B cell (primary cell): ENCODE measurements at regions not wholly inside any gene's neighbourhood (a gene's known extent, or its start where the extent isn't known, plus 50 kb on each side); places are given as distances from the start of the nearest gene placed in this dataset.

ENCODE experiments used
- ATAC-seq: fragments of 200-7000 bp; cut with Tn5 transposase; one replicate; pipeline ENCODE4 v1.10.0; 2021; ENCODE audit warnings: low read depth, mild to moderate bottlenecking, moderate number of reproducible peaks, moderate library complexity
- CTCF ChIA-PET: fragments of 350-600 bp; sonication (Branson Sonifier 250); formaldehyde crosslinking; loops from one replicate; lab custom pipeline; 2021; ENCODE audit warnings: antibody characterized with exemption, inconsistent platforms; lab: Charles Lee
- POLR2A ChIA-PET: fragments of 350-600 bp; sonication (Branson Sonifier 250); formaldehyde crosslinking; loops from one replicate; lab custom pipeline; 2021; ENCODE audit warnings: antibody characterized with exemption; lab: Charles Lee
- DNase-seq: peaks from one replicate; pipeline ENCODE4 v3.0.0; 2013
- H2AFZ ChIP-seq: 2 replicates; pipeline ENCODE4 v1.6.1; 2012; ENCODE audit warnings: mild to moderate bottlenecking, low read depth, low read length; ENCODE audit not compliant: insufficient read depth, poor library complexity, severe bottlenecking
- H3K27ac ChIP-seq, 2 donors: 1 replicate in 1 of 2; 2 replicates in 1 of 2; pipeline ENCODE4 v1.5.1; 2012 to 2013; ENCODE audit warnings: low read length in 2 of 2, mild to moderate bottlenecking in 2 of 2, moderate library complexity in 1 of 2
- H3K27me3 ChIP-seq, 4 experiments: fragments of 200-600 bp in 1 of 4; sonication (generic) in 1 of 4; replicated peaks in 1 of 4; 1 replicate in 2 of 4; 2 replicates in 2 of 4; pipeline versions ENCODE4 v1.6.1 to v1.7.0; 2013 to 2016; ENCODE audit warnings: low read length in 3 of 4, mild to moderate bottlenecking in 2 of 4, mixed read lengths in 1 of 4, moderate library complexity in 1 of 4; ENCODE audit not compliant: insufficient read depth in 4 of 4, control insufficient read depth in 3 of 4; ENCODE audit errors: control extremely low read depth in 1 of 4
- H3K36me3 ChIP-seq, 2 experiments: replicated peaks in 1 of 2; 1 replicate in 1 of 2; 2 replicates in 1 of 2; pipeline versions ENCODE4 v1.6.1 to v1.7.1; 2013; ENCODE audit warnings: low read length in 1 of 2; ENCODE audit not compliant: insufficient read depth in 2 of 2, control insufficient read depth in 1 of 2; ENCODE audit errors: control extremely low read depth in 1 of 2, extremely low read depth in 1 of 2
- H3K4me1 ChIP-seq, 2 donors: fragments of 200-600 bp in 1 of 2; sonication (generic) in 1 of 2; 1 replicate in 1 of 2; 2 replicates in 1 of 2; pipeline versions ENCODE4 v1.5.1 to v1.6.1; 2013 to 2017; ENCODE audit warnings: low read length in 2 of 2; ENCODE audit not compliant: control insufficient read depth in 2 of 2, insufficient read depth in 2 of 2
- H3K4me2 ChIP-seq: replicated peaks from 2 replicates; pipeline ENCODE3; 2012; ENCODE audit warnings: mild to moderate bottlenecking, low read depth, low read length; ENCODE audit not compliant: poor library complexity, severe bottlenecking
- H3K4me3 ChIP-seq, 5 experiments: fragments of 200-600 bp in 1 of 5; sonication (generic) in 1 of 5; 1 replicate in 3 of 5; 2 replicates in 2 of 5; pipeline versions ENCODE4 v1.5.1 to v1.7.0; 2011 to 2016; ENCODE audit warnings: low read length in 4 of 5, mild to moderate bottlenecking in 4 of 5, low read depth in 2 of 5, control low read depth in 1 of 5, moderate library complexity in 1 of 5; ENCODE audit not compliant: insufficient read depth in 1 of 5; ENCODE audit errors: control extremely low read depth in 1 of 5, extremely low read depth in 1 of 5
- H3K79me2 ChIP-seq: fragments of 200-600 bp; sonication (generic); one replicate; pipeline ENCODE4 v1.6.0; 2016; ENCODE audit warnings: low read length; ENCODE audit not compliant: control insufficient read depth, insufficient read depth
- H3K9ac ChIP-seq: fragments of 200-600 bp; sonication (generic); 2 replicates; pipeline ENCODE4 v1.6.1; 2017; ENCODE audit warnings: mild to moderate bottlenecking, low read length, moderate library complexity
- H3K9me3 ChIP-seq, 3 donors: one replicate each; pipeline versions ENCODE4 v1.6.1 to v1.7.1; 2013; ENCODE audit warnings: low read length in 2 of 3; ENCODE audit not compliant: control insufficient read depth in 2 of 3, insufficient read depth in 1 of 3; ENCODE audit errors: control extremely low read depth in 1 of 3
- H4K20me1 ChIP-seq: 2 replicates; pipeline ENCODE4 v1.6.0; 2012; ENCODE audit warnings: mild to moderate bottlenecking, low read length; ENCODE audit not compliant: insufficient read depth, control insufficient read depth, poor library complexity, severe bottlenecking
- H3K27ac Mint-ChIP-seq: one replicate; pipeline ENCODE4 v1.8.0; 2021; ENCODE audit warnings: mixed read lengths
- H3K27me3 Mint-ChIP-seq: one replicate; pipeline ENCODE4 v1.8.0; 2021; ENCODE audit warnings: mixed read lengths
- H3K4me1 Mint-ChIP-seq: one replicate; pipeline ENCODE4 v1.8.0; 2021; ENCODE audit warnings: mixed read lengths
- H3K4me3 Mint-ChIP-seq: one replicate; pipeline ENCODE4 v1.8.0; 2021; ENCODE audit warnings: mixed read lengths
- H3K9me3 Mint-ChIP-seq: one replicate; pipeline ENCODE4 v1.8.0; 2022; ENCODE audit warnings: mixed read lengths; ENCODE audit not compliant: insufficient read depth
- EZH2 ChIP-seq: IDR thresholded peaks from 2 replicates; pipeline ENCODE4 v1.6.1; 2012; ENCODE audit warnings: borderline replicate concordance, low read depth, mild to moderate bottlenecking, moderate library complexity, low read length; ENCODE audit not compliant: insufficient read depth, poor library complexity, severe bottlenecking
- WGBS: methylation state at CpG from one replicate; pipeline ENCODE4 v1.1.5; 2013; ENCODE audit warnings: missing lambda C conversion rate; ENCODE audit not compliant: insufficient coverage; 5-methylcytosine and 5-hydroxymethylcytosine counted together
- intact Hi-C: fragments of 100-400 bp; cut with micrococcal nuclease; formaldehyde crosslinking; loops from one replicate; pipeline ENCODE4 v1.10.0; 2022
- TF ChIP-seq, protein P1 (sequence below): fragments of 200-600 bp; IDR thresholded peaks from one replicate; pipeline ENCODE4 v1.8.0; 2022; ENCODE audit warnings: antibody characterized with exemption, mild to moderate bottlenecking

DNA sequence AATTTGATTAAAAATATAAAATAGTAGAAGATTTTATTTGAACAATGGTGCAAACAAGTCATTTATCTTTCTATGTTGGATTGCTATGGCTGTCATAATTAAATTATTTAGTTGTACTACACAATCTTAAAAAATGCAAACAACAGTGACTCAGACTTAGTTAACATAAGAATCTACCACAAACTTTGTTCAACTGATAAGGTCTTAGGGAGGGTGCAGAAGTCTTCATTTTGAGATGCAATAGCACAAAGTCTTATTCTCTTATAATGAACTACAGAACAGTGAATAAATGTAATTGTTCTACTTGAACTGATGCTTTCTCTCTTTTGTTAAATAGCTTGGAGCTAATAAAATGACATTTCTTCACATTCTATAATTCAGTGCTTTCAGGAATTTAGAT lies 482.8 kb upstream of the NAALADL2 start:
- no peaks in the 10 kb centered on the region for H3K27me3 Mint-ChIP-seq
- Histone ChIP-seq H3K4me3 (no peak overlapping the region), H2AFZ (no peak overlapping the region), H3K36me3 (no peaks in the 10 kb centered on the region), H3K4me2 (no peak overlapping the region), H3K79me2 (no peaks in the 10 kb centered on the region), H3K9ac (no peak overlapping the region), H3K27ac (no peak overlapping the region), H3K4me1 (no peaks in the 10 kb centered on the region), H4K20me1 (no peaks in the 10 kb centered on the region), H3K9me3 (peaks cover 0 to 11% (median 0%) of the 10 kb centered on the region in 3 donors), H3K27me3 (no peaks in the 10 kb centered on the region)
- no peak overlapping the region for H3K4me3 Mint-ChIP-seq
- H3K27ac Mint-ChIP-seq = no peak overlapping the region
- ChIA-PET CTCF (no interaction called here), POLR2A (no interaction called here)
- ATAC-seq (no peak), DNase-seq (no peak)
- no peaks in the 10 kb centered on the region for H3K4me1 Mint-ChIP-seq
- intact Hi-C loops = no loop called here
- no peak for TF ChIP-seq EZH2
- H3K9me3 Mint-ChIP-seq = peaks cover 2% of the 10 kb centered on the region

DNA sequence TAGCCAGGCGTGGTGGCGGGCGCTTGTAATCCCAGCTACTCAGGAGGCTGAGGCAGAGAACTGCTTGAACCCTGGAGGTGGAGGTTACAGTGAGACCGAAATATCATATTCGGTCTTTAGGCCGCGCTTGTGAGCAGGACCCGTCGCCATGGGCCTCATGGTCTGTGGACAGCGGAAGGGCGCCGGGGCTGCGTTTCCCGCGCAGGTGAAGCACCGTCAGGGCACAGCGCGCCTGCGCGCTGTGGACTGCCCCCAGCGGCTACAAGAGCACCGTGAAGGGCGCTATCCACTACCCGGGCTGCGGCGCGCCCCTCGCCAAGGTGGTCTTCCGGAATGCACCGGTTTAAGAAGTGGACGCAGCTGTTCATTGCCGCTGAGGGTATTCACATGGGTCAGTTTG lies 482.0 kb upstream of the NAALADL2 start:
- no peaks in the 10 kb centered on the region for H4K20me1 ChIP-seq
- peaks cover 0 to 11% (median 0%) of the 10 kb centered on the region in 3 donors for H3K9me3 ChIP-seq
- H3K79me2 ChIP-seq = no peaks in the 10 kb centered on the region
- H3K4me2 ChIP-seq = no peak overlapping the region
- H3K27me3 ChIP-seq = no peaks in the 10 kb centered on the region
- ATAC-seq = no peak
- no peak overlapping the region for H3K4me3 ChIP-seq
- CTCF ChIA-PET = no interaction called here
- H3K9ac ChIP-seq = no peak overlapping the region
- no peak for DNase-seq
- H3K27me3 Mint-ChIP-seq = no peaks in the 10 kb centered on the region
- H3K36me3 ChIP-seq = no peaks in the 10 kb centered on the region
- no peak overlapping the region for H3K27ac Mint-ChIP-seq
- no peak overlapping the region for H3K27ac ChIP-seq
- H3K4me1 ChIP-seq = no peaks in the 10 kb centered on the region
- no peak overlapping the region for H3K4me3 Mint-ChIP-seq
- peaks cover under 1% of the 10 kb centered on the region for H3K9me3 Mint-ChIP-seq
- intact Hi-C loops = no loop called here
- H2AFZ ChIP-seq = no peak overlapping the region
- POLR2A ChIA-PET = no interaction called here
- 97% methylated on average over 32 of the region's 32 CpGs for WGBS
- TF ChIP-seq, protein P1, sequence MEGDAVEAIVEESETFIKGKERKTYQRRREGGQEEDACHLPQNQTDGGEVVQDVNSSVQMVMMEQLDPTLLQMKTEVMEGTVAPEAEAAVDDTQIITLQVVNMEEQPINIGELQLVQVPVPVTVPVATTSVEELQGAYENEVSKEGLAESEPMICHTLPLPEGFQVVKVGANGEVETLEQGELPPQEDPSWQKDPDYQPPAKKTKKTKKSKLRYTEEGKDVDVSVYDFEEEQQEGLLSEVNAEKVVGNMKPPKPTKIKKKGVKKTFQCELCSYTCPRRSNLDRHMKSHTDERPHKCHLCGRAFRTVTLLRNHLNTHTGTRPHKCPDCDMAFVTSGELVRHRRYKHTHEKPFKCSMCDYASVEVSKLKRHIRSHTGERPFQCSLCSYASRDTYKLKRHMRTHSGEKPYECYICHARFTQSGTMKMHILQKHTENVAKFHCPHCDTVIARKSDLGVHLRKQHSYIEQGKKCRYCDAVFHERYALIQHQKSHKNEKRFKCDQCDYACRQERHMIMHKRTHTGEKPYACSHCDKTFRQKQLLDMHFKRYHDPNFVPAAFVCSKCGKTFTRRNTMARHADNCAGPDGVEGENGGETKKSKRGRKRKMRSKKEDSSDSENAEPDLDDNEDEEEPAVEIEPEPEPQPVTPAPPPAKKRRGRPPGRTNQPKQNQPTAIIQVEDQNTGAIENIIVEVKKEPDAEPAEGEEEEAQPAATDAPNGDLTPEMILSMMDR = no peak
- TF ChIP-seq EZH2 = no peak
- no peaks in the 10 kb centered on the region for H3K4me1 Mint-ChIP-seq
